AG09309 (cell line): ENCODE measurements at regions not wholly inside any gene's neighbourhood (a gene's known extent, or its start where the extent isn't known, plus 50 kb on each side); places are given as distances from the start of the nearest gene placed in this dataset.

Source experiments
- DNase-seq: peaks from one replicate; pipeline ENCODE4 v3.0.0-alpha.2; 2010; ENCODE audit warnings: low read depth
- H3K4me3 ChIP-seq: 2 replicates; pipeline ENCODE4 v1.5.1; 2011; ENCODE audit warnings: mild to moderate bottlenecking, low read depth, low read length, moderate library complexity; ENCODE audit not compliant: control insufficient read depth
- TF ChIP-seq, protein P1 (sequence below): IDR thresholded peaks from 2 replicates; pipeline ENCODE4 v1.5.1; 2011; ENCODE audit warnings: mild to moderate bottlenecking, low read depth, low read length, inconsistent platforms; ENCODE audit not compliant: insufficient read depth, control insufficient read depth; ENCODE audit errors: missing control alignments

DNA sequence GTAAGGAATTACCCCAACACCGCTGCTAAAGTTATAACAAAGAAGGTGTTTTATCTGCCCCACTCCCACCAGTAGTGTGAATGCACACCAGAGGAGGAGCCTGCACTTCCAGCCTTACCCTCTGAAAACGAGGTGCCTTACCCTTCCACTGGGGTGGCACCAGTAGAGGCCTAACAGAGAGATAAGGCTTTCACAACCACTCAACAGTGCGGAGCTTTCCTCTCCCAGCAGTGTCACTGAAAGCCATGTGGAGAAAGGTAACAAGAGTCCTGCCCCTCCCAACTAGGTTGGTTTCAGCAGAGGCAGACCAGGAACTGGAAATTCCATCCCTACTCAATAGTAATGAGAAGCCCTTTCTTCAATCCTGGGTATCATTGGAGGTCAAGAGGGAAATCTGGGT lies 539.2 kb downstream of the VGLL3 start:
- DNase-seq: no peak
- TF ChIP-seq, protein P1, sequence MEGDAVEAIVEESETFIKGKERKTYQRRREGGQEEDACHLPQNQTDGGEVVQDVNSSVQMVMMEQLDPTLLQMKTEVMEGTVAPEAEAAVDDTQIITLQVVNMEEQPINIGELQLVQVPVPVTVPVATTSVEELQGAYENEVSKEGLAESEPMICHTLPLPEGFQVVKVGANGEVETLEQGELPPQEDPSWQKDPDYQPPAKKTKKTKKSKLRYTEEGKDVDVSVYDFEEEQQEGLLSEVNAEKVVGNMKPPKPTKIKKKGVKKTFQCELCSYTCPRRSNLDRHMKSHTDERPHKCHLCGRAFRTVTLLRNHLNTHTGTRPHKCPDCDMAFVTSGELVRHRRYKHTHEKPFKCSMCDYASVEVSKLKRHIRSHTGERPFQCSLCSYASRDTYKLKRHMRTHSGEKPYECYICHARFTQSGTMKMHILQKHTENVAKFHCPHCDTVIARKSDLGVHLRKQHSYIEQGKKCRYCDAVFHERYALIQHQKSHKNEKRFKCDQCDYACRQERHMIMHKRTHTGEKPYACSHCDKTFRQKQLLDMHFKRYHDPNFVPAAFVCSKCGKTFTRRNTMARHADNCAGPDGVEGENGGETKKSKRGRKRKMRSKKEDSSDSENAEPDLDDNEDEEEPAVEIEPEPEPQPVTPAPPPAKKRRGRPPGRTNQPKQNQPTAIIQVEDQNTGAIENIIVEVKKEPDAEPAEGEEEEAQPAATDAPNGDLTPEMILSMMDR: no peak
- H3K4me3 ChIP-seq: no peak overlapping the region

DNA sequence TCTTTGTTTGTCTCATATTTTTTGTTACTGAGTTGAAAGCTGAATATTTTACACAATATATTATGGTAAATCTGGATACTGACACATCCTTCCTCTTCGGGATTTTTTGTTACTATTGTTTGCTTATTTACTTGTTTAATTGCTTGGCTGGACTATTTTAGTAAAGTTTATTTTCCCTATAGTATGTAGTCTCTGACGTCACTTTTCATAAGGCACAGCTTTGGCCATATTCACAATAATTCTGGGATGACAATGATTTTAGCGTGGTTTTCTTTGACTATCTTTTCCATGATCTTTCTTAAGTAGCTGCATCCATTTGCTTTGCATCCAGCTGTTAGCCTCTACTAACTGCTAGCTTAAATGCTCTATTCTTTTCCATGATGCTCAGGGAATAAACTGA lies 552.4 kb downstream of the VGLL3 start:
- no peak overlapping the region for H3K4me3 ChIP-seq
- DNase-seq: no peak
- TF ChIP-seq, protein P1: no peak

DNA sequence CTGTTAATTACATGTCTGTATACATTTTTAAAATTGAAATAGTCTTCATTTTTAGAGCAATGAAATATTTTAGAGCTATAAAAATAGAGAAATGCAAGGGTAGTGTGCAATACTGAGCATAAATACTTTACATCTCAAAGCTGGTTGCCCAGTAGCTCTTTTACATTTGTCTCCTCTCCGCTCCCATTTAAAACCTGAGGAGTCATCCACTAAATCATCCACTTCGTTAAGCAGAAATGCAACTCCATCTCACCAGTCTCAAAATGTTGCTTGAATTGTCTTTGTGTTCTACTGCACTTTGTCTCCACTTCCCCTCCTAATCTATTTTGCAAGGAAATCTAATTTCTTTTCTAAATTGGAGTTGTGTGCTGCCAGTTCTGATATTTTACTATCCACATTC lies 563.6 kb downstream of the VGLL3 start:
- H3K4me3 ChIP-seq: no peak overlapping the region
- DNase-seq: no peak
- TF ChIP-seq, protein P1: no peak

DNA sequence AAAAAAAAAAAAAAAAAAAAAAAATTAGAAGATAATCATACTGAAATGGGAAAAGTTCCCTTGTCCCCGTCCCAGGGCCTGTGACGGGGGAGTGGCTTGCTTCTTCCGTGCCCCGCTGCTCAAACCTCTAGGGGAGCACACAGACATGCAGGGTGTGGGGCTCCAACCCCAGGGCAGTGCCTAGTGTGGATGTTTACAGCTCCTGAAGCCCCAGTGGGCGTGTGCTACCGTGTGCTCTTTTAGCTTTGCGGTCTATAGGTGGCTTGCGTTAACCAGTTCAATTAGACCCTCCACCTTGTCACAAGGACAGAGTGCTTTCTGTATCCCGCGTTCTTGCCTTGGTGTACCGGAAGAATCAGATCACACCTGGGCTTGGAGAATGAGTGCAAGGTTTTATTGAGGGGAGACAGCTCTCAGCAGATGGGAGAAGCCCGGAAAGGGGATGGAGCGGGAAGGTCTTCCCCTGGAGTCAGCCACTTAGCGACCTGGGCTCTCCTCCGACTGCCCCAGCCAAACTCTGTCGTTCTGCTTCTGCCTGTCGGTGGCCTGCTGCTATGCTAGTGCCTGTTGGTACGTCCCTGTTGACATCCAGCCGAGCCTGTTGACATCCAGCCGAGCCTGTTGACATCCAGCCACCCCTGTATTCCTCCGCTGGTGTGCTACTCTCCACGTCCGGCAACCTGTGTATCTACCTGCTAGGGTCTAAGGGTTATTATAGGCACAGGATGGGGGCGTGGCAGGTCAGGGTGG lies 569.8 kb downstream of the VGLL3 start:
- no peak overlapping the region for H3K4me3 ChIP-seq
- DNase-seq: no peak
- TF ChIP-seq, protein P1: no peak

DNA sequence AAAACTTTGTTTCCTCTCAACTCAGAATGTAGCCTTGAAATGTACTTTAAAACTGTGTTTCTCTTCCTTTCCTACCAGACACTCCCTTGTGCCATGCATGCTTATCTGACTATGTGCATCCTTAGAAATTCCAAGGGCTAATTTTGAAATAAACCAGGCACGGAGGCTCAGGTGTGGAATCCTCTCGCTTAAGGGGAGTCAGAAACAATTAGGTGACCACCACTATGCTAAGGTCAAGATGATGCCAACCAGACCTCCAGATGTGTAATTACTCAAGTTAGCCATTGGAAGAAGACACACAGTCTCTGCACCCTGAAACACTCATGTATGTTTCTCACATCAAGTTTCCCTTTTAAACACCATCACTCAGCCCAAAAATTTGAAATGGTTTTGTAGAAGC lies 572.1 kb downstream of the VGLL3 start:
- DNase-seq: no peak
- H3K4me3 ChIP-seq: no peak overlapping the region
- TF ChIP-seq, protein P1: no peak

DNA sequence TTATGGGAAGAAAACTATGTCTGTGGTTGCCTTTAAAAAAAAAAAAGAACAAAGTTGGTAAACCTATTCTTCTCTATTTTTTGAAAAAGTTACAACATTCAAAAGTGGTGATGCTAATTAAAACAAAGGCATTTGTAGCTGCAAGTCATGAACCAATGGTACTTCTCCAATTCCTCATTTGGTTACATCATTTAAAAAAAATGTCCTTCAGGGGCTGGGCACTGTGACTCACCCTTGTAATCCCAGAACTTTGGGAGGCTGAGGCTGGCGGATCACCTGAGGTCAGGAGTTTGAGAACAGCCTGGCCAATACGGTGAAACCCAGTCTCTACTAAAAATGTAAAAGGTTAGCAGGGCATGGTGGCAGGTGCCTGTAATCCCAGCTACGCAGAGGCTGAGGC lies 574.6 kb downstream of the VGLL3 start:
- no peak overlapping the region for H3K4me3 ChIP-seq
- no peak for DNase-seq
- TF ChIP-seq, protein P1: no peak

DNA sequence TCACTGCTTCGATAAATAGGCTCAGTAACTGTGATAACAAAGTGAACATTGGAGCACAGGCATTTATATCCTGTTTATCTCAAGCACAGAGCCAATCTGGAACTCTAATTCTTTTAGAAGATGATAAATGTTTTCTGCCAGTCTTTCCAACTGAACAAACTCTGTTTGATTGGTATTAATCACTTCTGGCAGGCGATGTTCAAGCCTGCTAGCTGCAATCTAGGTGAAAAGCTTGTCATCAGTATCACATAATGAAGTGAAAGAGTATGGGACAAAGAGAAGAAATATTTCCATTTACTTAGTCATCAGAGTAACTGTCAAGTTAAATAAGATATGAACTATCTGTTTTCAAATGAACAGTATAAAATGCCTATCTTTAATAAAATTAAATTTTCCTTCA lies 577.3 kb downstream of the VGLL3 start:
- TF ChIP-seq, protein P1: no peak
- DNase-seq: no peak
- H3K4me3 ChIP-seq: no peak overlapping the region
